ENCODE measurements at regions not wholly inside any gene's neighbourhood (a gene's known extent, or its start where the extent isn't known, plus 50 kb on each side); places are given as distances from the start of the nearest gene placed in this dataset.

- ATAC-seq (no peak), DNase-seq (ENCODE audit: low read depth, low spot score) (no peak)
- Histone ChIP-seq H3K27me3 (ENCODE audit: insufficient read depth, low read length) (no peaks in the 10 kb centered on the region), H3K79me2 (ENCODE audit: insufficient read depth, low read length) (no peaks in the 10 kb centered on the region), H3K9ac (ENCODE audit: low read length) (no peak overlapping the region), H3K4me3 (replicated peaks in 1 of 2; ENCODE audit: low read depth in 1 of 2, low read length in 2 of 2) (no peak overlapping the region), H3K4me2 (ENCODE audit: low read length) (no peak overlapping the region), H3K36me3 (ENCODE audit: control insufficient read depth in 1 of 2, insufficient read depth in 2 of 2, low read length in 2 of 2) (no peaks in the 10 kb centered on the region), H3K4me1 (ENCODE audit: control insufficient read depth in 1 of 2, insufficient read depth in 2 of 2, low read length in 2 of 2) (no peaks in the 10 kb centered on the region), H2AFZ (ENCODE audit: low read depth, low read length, poor library complexity, severe bottlenecking) (no peak overlapping the region), H3K9me2 (ENCODE audit: insufficient read depth) (no peaks in the 10 kb centered on the region), H4K20me1 (ENCODE audit: insufficient read depth) (no peaks in the 10 kb centered on the region), H3K27ac (ENCODE audit: low read depth, low read length) (no peak overlapping the region), H3K9me3 (ENCODE audit: control insufficient read depth in 1 of 2, insufficient read depth in 1 of 2, low read depth in 1 of 2, low read length in 2 of 2) (peaks cover 0 to 6% of the 10 kb centered on the region in 2 experiments; a peak in 2 of 4 replicates)
- intact Hi-C loops (cut with micrococcal nuclease): no loop called here
- TF ChIP-seq POLR2AphosphoS5 (IDR thresholded peaks at IDR 0.05; ENCODE audit: low read depth, low read length) (no peak), JUND (IDR thresholded peaks at IDR 0.05) (no peak), SIN3A (IDR thresholded peaks at IDR 0.05; ENCODE audit: low read depth) (no peak), RAD21 (IDR thresholded peaks at IDR 0.05; ENCODE audit: low read depth) (no peak), EGR1 (IDR thresholded peaks at IDR 0.05; ENCODE audit: low read depth) (no peak), POLR2A (IDR thresholded peaks at IDR 0.05; ENCODE audit: borderline replicate concordance, extremely low read depth, insufficient read depth, insufficient read length) (no peak), YY1 (IDR thresholded peaks at IDR 0.05; ENCODE audit: extremely low read depth, insufficient replicate concordance, low read depth, low read length) (no peak), EZH2phosphoT487 (IDR thresholded peaks at IDR 0.05; ENCODE audit: borderline replicate concordance) (no peak), TCF7L2 (IDR thresholded peaks at IDR 0.05; ENCODE audit: borderline replicate concordance, extremely low read depth, insufficient read depth, insufficient read length) (no peak), CBX3 (IDR thresholded peaks at IDR 0.05; ENCODE audit: low read depth) (no peak), ZNF274 (IDR thresholded peaks at IDR 0.05; ENCODE audit: low read depth, low read length) (no peak), ELF1 (IDR thresholded peaks at IDR 0.05; ENCODE audit: borderline replicate concordance, low read depth) (no peak), FOSL1 (IDR thresholded peaks at IDR 0.05; ENCODE audit: low read depth) (no peak), SRF (IDR thresholded peaks at IDR 0.05; ENCODE audit: low read depth) (no peak), CEBPB (IDR thresholded peaks at IDR 0.05; ENCODE audit: low read depth) (no peak), REST (IDR thresholded peaks at IDR 0.05; ENCODE audit: low read depth) (no peak), ZFX (IDR thresholded peaks at IDR 0.05) (no peak), CTCF (IDR thresholded peaks at IDR 0.05 in 2 of 3, conservative IDR thresholded peaks at IDR 0.05 in 1 of 3; ENCODE audit: borderline replicate concordance in 1 of 3, insufficient read depth in 1 of 3, low read depth in 2 of 3, low read length in 2 of 3) (no peak)
- TF ChIP-seq, protein P1, sequence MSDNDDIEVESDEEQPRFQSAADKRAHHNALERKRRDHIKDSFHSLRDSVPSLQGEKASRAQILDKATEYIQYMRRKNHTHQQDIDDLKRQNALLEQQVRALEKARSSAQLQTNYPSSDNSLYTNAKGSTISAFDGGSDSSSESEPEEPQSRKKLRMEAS (IDR thresholded peaks at IDR 0.05): no peak
- TF ChIP-seq, protein P2, sequence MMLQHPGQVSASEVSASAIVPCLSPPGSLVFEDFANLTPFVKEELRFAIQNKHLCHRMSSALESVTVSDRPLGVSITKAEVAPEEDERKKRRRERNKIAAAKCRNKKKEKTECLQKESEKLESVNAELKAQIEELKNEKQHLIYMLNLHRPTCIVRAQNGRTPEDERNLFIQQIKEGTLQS (IDR thresholded peaks at IDR 0.05): no peak
- no TSS peak for BruUV-seq (replicated peaks)
- ChIA-PET CTCF (no interaction called here), POLR2A (no interaction called here), RAD21 (ENCODE audit: low non-redundant PET in 1 of 2, low total read pairs in 2 of 2, uncharacterized antibody in 2 of 2, unreplicated experiment in 2 of 2) (no interaction called here)
Observed at GRCh38 chr16:51401673-51402072, 250.6 kb upstream of the SALL1 start.
